ENCODE measurements at regions not wholly inside any gene's neighbourhood (a gene's known extent, or its start where the extent isn't known, plus 50 kb on each side); places are given as distances from the start of the nearest gene placed in this dataset.

DNA sequence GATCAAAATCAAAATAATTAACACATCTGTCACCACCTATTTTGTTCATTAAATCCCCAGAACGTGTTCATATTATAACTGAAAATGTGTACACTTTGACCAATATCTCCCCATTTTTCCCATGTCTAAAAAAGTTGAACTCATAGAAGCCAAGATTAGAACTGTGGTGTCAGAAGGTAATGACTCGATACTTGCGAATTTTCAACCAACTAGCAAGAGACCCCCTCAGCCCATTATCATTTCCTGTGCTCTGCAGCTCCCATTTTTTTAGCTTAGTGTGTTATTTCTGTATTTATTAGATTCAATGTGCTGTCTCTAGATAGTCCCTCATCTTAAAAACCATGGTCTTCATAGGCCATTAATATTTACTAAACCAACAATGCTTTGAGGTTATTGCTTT is 248.7 kb upstream of the PIK3C3 start:
- TF ChIP-seq CTCF (IDR thresholded peaks at IDR 0.05) = no peak
- TF ChIP-seq POLR2A (IDR thresholded peaks at IDR 0.05) = no peak
- H3K27ac ChIP-seq = no peak overlapping the region
- no peaks in the 10 kb centered on the region for H3K36me3 ChIP-seq
- no peak for DNase-seq
- no peak for ATAC-seq
- H3K4me3 ChIP-seq = no peak overlapping the region
- 80% methylated on average over 3 of the region's 3 CpGs for WGBS (ENCODE audit: insufficient coverage, low coverage, low lambda C conversion rate, missing lambda C conversion rate)
- intact Hi-C loops (cut with DNase I) = no loop called here
- H3K4me1 ChIP-seq = peaks cover 0 to 12% (median 4%) of the 10 kb centered on the region in 4 donors
- H3K27me3 ChIP-seq = no peaks in the 10 kb centered on the region
- H3K9me3 ChIP-seq = no peaks in the 10 kb centered on the region

DNA sequence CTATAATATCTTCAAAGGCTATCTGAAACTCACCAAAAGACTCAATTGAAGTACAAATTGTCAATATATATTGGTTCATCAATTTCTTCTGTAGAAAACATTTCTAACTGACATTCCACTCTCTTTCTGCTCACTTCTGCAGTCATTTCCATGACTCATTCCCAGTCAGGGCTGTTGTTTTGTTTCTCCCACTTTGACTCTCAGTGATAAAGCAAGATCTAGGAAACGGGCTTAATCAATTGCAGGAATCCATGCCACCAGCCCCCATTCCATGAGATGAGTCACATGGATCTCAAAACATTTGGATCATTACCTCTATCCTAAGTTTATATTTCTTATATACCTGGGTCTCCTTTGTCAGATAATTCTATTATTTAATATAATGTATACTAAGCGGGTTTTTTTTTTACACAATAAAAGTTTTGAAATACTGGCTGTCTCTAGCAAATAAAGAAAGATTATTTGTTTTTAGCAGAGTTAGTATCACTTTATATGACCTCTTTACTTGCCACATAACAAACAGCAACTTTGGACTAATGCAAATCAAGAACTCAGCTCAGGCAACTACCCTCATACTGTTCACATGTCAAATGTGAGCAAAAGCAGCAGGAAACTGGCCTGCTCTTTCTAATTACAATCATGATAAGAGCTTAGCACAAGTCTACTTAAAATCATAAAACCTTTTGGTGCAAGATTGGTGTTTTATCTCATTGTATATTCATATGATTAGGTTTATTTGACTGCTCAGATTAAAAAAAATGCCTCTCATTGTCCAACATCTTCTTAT is 251.1 kb upstream of the PIK3C3 start:
- DNase-seq (no peak), ATAC-seq (peak; percentile 94 to 96 (median 94))
- H3K4me3 ChIP-seq = no peak overlapping the region
- no peaks in the 10 kb centered on the region for H3K27me3 ChIP-seq
- 8% methylated on average over 2 of the region's 2 CpGs for WGBS (ENCODE audit: insufficient coverage, low coverage, low lambda C conversion rate, missing lambda C conversion rate)
- no peaks in the 10 kb centered on the region for H3K36me3 ChIP-seq
- no peak for TF ChIP-seq POLR2A (IDR thresholded peaks at IDR 0.05)
- no peak for TF ChIP-seq CTCF (IDR thresholded peaks at IDR 0.05)
- peaks cover 0 to 12% (median 4%) of the 10 kb centered on the region in 4 donors for H3K4me1 ChIP-seq
- H3K9me3 ChIP-seq = no peaks in the 10 kb centered on the region
- intact Hi-C loops (cut with DNase I) = no loop called here
- H3K27ac ChIP-seq = peak overlapping the region in 2 of 3 donors; percentile 27 to 37

GRCh38 chr18:41700416-41700815 is 254.6 kb upstream of the PIK3C3 start:
- ATAC-seq = no peak
- Histone ChIP-seq H3K27me3 (no peaks in the 10 kb centered on the region), H3K4me1 (peaks cover 0 to 12% (median 4%) of the 10 kb centered on the region in 4 donors), H3K27ac (no peak overlapping the region), H3K9me3 (no peaks in the 10 kb centered on the region), H3K4me3 (no peak overlapping the region), H3K36me3 (no peaks in the 10 kb centered on the region)
- DNase-seq = no peak
- intact Hi-C loops (cut with DNase I) = no loop called here
- TF ChIP-seq POLR2A (IDR thresholded peaks at IDR 0.05) = no peak
- TF ChIP-seq CTCF (IDR thresholded peaks at IDR 0.05) = no peak
- 66% methylated on average over 4 of the region's 4 CpGs for WGBS (ENCODE audit: insufficient coverage, low coverage, low lambda C conversion rate, missing lambda C conversion rate)

- intact Hi-C loops (cut with DNase I) = no loop called here
- DNase-seq (no peak), ATAC-seq (peak; percentile 45 to 74 (median 56))
- no peaks in the 10 kb centered on the region for H3K27me3 ChIP-seq
- H3K4me3 ChIP-seq = no peak overlapping the region
- H3K27ac ChIP-seq = no peak overlapping the region
- H3K4me1 ChIP-seq = peaks cover 0 to 3% (median 0%) of the 10 kb centered on the region in 4 donors
- no peaks in the 10 kb centered on the region for H3K36me3 ChIP-seq
- TF ChIP-seq POLR2A (IDR thresholded peaks at IDR 0.05) (no peak), CTCF (IDR thresholded peaks at IDR 0.05) (no peak)
- no peaks in the 10 kb centered on the region for H3K9me3 ChIP-seq
Measured at GRCh38 chr18:41695441-41695840, 259.6 kb upstream of the PIK3C3 start.
